AG20443 (cell line): ENCODE measurements at regions not wholly inside any gene's neighbourhood (a gene's known extent, or its start where the extent isn't known, plus 50 kb on each side); places are given as distances from the start of the nearest gene placed in this dataset.
A peak's percentile ranks its signal among the peaks of the same experiment; 100 is the strongest.
"Not testable (repeated sequence)": the region's sequence is repeated elsewhere in the genome, so short reads cannot be mapped to it uniquely, and the experiment has no call there.

Experiments used
- DNase-seq: peaks from one replicate; pipeline ENCODE4 v3.0.0; 2012; ENCODE audit warnings: low spot score, mixed read lengths

GRCh38 chr6:8830794-8831193, 395.4 kb upstream of the SLC35B3 start:
- DNase-seq: no peak

- DNase-seq: no peak
Observed at GRCh38 chr6:8829796-8830195, 394.5 kb upstream of the SLC35B3 start.

DNA sequence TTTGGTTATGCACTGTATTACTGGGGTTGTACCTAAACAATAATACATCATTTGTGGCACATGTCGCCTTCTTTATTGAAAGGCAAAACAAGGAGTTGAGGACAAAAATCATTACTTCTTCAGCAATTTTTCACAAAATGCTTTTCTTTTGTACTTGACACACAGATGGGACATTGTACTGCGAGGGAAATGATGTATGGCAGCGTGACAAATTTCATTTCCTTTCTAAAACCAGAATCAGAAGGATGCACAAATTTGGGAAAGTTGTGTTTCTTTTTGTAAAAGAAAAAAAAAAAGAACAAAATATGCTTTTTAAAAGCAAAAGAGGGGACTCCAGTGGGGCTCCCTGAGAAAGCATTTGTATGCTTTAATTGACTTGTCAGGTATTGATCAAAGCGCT, 394.0 kb upstream of the SLC35B3 start:
- DNase-seq: no peak

GRCh38 chr6:8828376-8828775, 393.0 kb upstream of the SLC35B3 start:
- DNase-seq: no peak

GRCh38 chr6:8825726-8826125, 390.4 kb upstream of the SLC35B3 start:
- DNase-seq: no peak

DNA sequence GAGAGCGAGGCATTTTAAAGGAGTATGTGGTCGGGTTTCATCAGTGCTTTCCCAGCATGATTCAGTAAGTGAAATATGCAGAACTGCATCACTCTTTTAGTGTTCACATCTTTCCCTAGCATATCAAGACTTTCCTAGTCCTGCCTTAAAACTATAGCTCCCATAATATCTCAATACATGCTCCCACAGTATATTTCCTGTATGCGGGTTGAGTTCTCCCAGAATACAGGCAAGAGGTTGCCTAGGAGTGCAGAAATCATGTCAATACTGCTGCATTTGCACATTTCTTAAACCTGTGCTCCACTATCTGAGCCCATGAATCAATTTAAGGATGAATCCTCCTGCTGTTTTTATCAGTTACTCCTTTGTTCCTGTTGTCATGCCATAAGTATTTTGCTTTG, 386.6 kb upstream of the SLC35B3 start:
- DNase-seq: no peak

DNA sequence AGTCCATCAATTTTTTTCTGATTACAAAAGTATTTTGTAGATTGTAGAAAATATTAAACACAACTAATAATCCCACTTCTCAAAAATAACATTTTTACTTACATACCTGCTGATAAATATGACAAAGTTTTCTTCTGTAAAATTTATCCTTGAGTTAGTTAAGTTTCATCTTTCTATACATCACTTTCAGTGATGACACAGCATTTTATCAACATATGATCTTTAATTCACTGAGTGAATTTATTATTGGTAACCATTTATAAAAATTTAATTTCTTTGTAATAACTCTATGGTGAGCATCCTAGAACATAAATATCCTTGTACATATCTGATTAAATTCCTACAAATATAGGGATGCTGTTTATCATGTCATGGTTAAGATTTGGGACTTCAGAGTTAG, 385.0 kb upstream of the SLC35B3 start:
- no peak for DNase-seq

DNA sequence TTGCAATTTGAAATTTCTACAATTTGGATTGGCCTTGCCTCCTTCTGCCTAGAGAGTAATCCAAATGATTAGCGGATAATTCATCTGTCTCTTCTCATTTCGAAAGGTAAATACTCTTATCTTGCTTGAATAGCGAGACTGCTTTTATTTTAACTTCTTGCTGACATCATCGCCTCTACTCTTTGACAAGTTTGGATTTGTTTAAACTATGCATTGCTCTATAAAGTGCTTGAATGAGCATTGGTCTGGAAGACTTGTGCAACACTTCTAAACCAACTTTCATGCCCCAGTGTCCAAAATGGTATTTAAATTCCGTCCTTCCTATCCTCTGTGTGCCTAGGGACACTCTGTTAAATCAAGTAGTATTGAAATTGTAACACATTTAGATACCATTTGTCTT, 384.1 kb upstream of the SLC35B3 start:
- no peak for DNase-seq

DNA sequence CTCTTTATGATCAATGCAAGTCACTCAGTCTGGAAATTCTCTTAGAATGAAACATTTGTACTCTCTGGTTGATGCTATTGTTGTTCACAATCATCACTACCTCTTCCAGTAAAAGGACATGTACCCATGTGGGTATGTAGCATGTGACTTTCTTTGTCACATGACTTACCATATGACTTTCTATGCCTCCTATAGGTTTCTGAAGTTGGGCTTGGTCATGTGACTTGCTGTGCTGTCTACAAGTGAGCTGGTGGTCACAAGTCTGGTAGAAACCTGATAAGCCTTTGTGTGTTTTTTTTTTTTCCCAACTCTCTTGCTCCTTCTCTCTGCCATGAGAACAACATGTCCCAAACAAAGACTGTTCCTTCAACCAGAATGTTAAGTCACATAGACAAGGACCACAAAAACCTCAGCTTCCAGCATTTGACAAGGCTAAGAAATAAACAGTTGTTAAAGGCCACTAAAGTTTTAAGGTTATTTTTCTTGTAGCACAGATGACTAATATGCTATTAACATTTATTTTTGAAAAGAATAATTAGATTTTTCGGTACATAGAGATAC, 379.2 kb upstream of the SLC35B3 start:
- DNase-seq: no peak

- no peak for DNase-seq
Observed at GRCh38 chr6:8810325-8810724, 375.0 kb upstream of the SLC35B3 start.

DNA sequence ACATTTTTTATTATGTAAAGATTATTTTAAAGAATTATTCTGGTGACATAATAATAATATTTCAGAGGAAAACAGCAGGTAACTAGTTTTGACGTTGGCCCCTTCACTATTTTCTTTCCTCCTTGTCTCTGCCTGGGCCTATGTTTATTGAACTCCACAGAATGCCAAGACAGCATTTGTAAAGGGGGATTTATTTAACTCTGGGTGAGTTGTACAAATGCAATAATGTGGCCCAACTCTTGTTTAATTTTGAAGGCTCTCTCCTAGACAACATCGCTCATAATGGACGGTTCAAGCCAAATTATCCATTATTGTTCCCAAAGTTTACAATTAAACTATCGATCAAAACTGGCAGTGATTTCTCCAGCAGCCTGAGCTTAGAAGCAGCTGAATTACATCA, 374.3 kb upstream of the SLC35B3 start:
- no peak for DNase-seq

DNA sequence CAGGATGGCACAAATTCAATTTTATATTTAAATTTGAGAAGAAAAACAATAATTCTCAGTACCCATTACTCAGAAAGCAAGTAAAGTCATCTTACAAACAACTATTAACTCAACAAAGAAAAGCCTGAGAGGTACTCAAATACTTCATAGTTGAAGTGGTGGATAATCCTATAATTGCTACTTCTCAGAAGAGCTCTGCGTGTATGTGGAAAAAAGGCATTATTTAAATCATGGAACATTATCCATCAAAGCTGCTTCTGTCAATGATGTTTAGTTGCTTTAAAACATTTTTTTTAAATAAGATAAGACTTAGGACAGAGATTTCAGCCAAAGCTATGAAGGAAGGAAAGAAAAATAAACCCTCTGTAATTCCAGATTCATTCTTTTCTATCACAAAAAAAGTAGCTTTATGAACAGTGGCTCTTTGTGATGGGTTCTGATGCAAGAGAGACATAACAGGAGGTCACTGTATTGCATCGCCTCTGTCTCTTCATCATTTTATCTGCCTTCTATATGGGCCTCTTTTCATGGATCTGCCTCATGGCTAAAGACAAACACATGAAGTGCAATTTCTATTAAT, 367.9 kb upstream of the SLC35B3 start:
- no peak for DNase-seq

GRCh38 chr6:8802397-8802796, 367.1 kb upstream of the SLC35B3 start:
- not testable (repeated sequence) for DNase-seq

DNA sequence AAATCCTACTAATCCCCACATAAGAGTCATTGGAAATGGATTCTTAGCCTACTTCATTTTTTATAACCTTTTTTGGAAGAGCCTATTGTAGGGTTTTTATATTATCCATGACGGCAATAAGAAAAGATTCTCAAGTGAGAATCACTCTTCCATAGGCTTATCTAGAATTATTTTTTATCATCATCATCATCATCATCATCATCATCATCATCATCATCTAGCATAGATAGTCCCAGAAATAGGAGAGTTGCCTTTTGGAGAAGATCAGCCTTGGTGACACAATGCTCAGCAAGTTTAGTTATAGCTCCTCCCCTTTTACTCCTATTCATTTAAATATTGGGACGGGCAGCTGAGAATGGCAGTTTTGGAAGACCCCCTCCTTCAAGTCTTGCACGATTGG, 359.1 kb upstream of the SLC35B3 start:
- no peak for DNase-seq

- DNase-seq: no peak
Observed at GRCh38 chr6:8789878-8790277, 354.5 kb upstream of the SLC35B3 start.

DNA sequence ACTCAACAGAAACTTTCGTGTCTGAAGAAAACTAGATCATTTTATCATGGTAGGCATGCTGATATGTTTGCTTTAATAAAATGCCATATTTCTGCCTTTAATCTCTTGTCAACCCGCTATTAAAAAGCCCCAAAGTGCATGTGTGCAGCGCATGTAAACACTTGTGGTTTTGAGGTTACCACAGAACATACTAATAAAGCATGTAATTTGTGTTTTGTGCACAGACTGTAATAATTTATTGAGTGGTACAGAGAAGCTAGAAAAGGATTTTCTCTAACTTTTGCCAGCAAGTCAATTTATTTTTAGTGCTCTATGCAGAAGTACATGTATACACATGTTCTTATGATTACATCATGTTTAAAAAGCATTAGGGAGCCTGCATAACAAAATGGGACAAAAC, 349.9 kb upstream of the SLC35B3 start:
- DNase-seq: no peak

GRCh38 chr6:8783191-8783590, 347.8 kb upstream of the SLC35B3 start:
- DNase-seq: no peak

- DNase-seq: no peak
Observed at GRCh38 chr6:8780653-8781052, 345.3 kb upstream of the SLC35B3 start.

DNA sequence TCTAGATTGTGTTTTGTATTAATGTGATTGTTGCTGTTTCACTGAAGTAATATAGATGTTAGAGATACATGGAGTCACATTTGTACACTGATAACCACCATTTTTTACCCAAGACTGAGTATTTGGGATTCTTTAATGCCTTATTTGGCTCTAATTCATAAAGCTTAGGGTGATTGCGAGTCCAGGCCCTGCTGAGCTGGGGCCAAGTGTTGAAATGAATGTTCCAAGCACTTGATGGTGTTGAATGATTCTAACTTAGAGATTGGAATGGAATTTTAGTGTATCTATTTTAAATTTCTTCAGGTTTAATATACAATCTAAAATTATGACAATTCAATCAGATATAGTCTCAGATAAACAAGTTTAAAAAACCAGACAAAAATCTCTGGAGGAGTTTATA, 329.4 kb upstream of the SLC35B3 start:
- DNase-seq: no peak

GRCh38 chr6:8760951-8761350, 325.6 kb upstream of the SLC35B3 start:
- DNase-seq: no peak

- DNase-seq: no peak
Observed at GRCh38 chr6:8758412-8758811, 323.1 kb upstream of the SLC35B3 start.

DNA sequence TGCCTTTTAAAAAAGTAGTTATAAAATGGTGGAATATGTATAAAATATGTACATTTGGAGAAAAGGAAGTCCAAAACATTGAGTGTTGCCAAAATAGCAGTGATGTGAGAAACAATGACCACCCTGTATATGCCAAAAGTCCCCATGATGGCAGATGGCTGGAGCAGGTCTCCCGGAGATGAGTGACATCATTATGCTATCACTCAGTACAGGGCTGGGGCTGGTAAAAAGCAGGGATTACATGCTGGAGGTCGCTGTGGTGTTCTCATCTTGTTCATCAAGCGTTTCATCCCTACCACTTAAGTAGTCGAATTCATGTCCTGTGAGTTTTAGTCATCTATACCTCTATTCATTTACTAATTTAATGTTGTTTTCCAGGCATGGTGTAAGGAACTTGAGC, 315.3 kb upstream of the SLC35B3 start:
- no peak for DNase-seq

- no peak for DNase-seq
Observed at GRCh38 chr6:8749465-8749864, 314.1 kb upstream of the SLC35B3 start.

- peak; percentile 26 for DNase-seq
Observed at GRCh38 chr6:8743170-8743745, 307.9 kb upstream of the SLC35B3 start.
